Heart left ventricle (tissue), 13 donors: ENCODE measurements at regions not wholly inside any gene's neighbourhood (a gene's known extent, or its start where the extent isn't known, plus 50 kb on each side); places are given as distances from the start of the nearest gene placed in this dataset.

Source experiments
- CTCF ChIP-seq, 12 donors: fragments of 200-600 bp; sonication (generic) in 4 of 12; IDR thresholded peaks; one replicate each; pipeline versions ENCODE4 v1.5.0 to v1.8.0; 2018 to 2022; ENCODE audit warnings: antibody characterized with exemption in 12 of 12, mild to moderate bottlenecking in 5 of 12
- POLR2A ChIP-seq, 2 donors: fragments of 450-650 bp; IDR thresholded peaks; one replicate each; pipeline ENCODE4 v1.6.1; 2017; ENCODE audit warnings: antibody characterized with exemption in 2 of 2, mild to moderate bottlenecking in 2 of 2, moderate library complexity in 2 of 2
- donor health status: ischemic (EF 13 %, LVEDD 7.1; RV severe dilation, severe dysfunction).
- donor health status: DM: no; HTN: yes; CAD: no.
- donor health status: DM: no; HTN: no; CAD: no.
- donor health status: ischemic (EF 25% LVEDD 6.9; RV normal size, moderate dysfunction).
- donor health status: ischemic (EF 25% LVEDD 5.7; RV mildly dilated, moderate dysfunction).
- donor health status: ischemic (EF 35%, LVEDD 5.7; RV mildly dilated, moderate dysfunction).
- donor health status: nonischemic (EF 11% LVEDD 7.7; RV severe dilation, severe dysfunction).
- donor health status: DM: yes; HTN: yes; CAD: no.
- donor health status: PGD.
- donor health status: ischemic (EF 29% LVEDD 5.4; RV normal size, mild dysfunction).
- donor health status: nonischemic (EF 23%, LVEDD 6.1; RV moderate dilation, normal function).

DNA sequence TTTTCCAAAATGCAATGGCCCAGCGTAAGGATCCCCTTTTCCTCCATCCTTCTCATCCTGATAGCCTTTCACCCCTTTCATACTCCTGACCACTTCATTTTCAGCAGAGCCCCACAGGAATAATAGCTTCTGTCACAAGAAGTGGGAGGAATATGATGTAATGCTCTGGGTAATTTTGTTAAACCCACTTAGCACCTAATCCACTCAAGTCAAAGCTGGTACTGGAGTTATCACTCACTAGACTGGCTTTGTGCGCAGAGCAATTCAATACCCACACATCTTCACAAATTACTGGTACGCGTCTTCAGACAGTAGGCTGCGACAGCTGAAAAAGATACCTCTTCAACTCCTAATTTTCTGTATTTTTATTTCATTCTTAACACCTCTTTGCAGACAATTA is 2232.8 kb upstream of the WWC1 start:
- no peak for TF ChIP-seq POLR2A (IDR thresholded peaks at IDR 0.05)
- TF ChIP-seq CTCF (IDR thresholded peaks at IDR 0.05) = no peak
